Ishikawa (cell line): ENCODE measurements at regions not wholly inside any gene's neighbourhood (a gene's known extent, or its start where the extent isn't known, plus 50 kb on each side); places are given as distances from the start of the nearest gene placed in this dataset.

Experiments used
- CEBPB ChIP-seq: IDR thresholded peaks from 2 replicates; pipeline ENCODE4 v1.6.1; 2012
- CREB1 ChIP-seq: IDR thresholded peaks from 2 replicates; pipeline ENCODE4 v1.6.1; 2012; ENCODE audit warnings: low read depth
- EGR1 ChIP-seq: IDR thresholded peaks from 2 replicates; pipeline ENCODE4 v1.6.1; 2012
- EP300 ChIP-seq: IDR thresholded peaks from 2 replicates; pipeline ENCODE4 v1.6.1; 2012; ENCODE audit warnings: borderline replicate concordance
- FOXM1 ChIP-seq: IDR thresholded peaks from 2 replicates; pipeline ENCODE4 v1.6.1; 2012; ENCODE audit warnings: low read depth, borderline replicate concordance
- MAX ChIP-seq: IDR thresholded peaks from 2 replicates; pipeline ENCODE4 v1.6.1; 2012
- NFIC ChIP-seq: IDR thresholded peaks from 2 replicates; pipeline ENCODE4 v1.6.1; 2012
- RAD21 ChIP-seq: IDR thresholded peaks from 2 replicates; pipeline ENCODE4 v1.6.1; 2012; ENCODE audit warnings: low read depth
- TAF1 ChIP-seq: IDR thresholded peaks from 2 replicates; pipeline ENCODE4 v1.6.1; 2012; ENCODE audit warnings: low read depth, mild to moderate bottlenecking
- TCF12 ChIP-seq: IDR thresholded peaks from 2 replicates; pipeline ENCODE4 v1.6.1; 2012; ENCODE audit warnings: low read depth
- TEAD4 ChIP-seq: IDR thresholded peaks from 2 replicates; pipeline ENCODE4 v1.6.1; 2012
- YY1 ChIP-seq: IDR thresholded peaks from 2 replicates; pipeline ENCODE4 v1.6.1; 2012; ENCODE audit warnings: low read depth
- ZBTB7A ChIP-seq: IDR thresholded peaks from 2 replicates; pipeline ENCODE4 v1.6.1; 2012; ENCODE audit warnings: low read depth
- TF ChIP-seq, protein P1 (sequence below): IDR thresholded peaks from 2 replicates; pipeline ENCODE4 v1.6.1; 2012
- TF ChIP-seq, protein P2 (sequence below): IDR thresholded peaks from 2 replicates; pipeline ENCODE4 v1.6.1; 2012; ENCODE audit warnings: low read depth, mild to moderate bottlenecking

GRCh38 chr15:47824147-47824546 lies 106.8 kb downstream of the SEMA6D start:
- TF ChIP-seq TCF12 (no peak), NFIC (no peak), RAD21 (no peak), MAX (no peak), EGR1 (no peak)
- TF ChIP-seq, protein P1, sequence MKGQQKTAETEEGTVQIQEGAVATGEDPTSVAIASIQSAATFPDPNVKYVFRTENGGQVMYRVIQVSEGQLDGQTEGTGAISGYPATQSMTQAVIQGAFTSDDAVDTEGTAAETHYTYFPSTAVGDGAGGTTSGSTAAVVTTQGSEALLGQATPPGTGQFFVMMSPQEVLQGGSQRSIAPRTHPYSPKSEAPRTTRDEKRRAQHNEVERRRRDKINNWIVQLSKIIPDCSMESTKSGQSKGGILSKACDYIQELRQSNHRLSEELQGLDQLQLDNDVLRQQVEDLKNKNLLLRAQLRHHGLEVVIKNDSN = no peak
- TF ChIP-seq, protein P2, sequence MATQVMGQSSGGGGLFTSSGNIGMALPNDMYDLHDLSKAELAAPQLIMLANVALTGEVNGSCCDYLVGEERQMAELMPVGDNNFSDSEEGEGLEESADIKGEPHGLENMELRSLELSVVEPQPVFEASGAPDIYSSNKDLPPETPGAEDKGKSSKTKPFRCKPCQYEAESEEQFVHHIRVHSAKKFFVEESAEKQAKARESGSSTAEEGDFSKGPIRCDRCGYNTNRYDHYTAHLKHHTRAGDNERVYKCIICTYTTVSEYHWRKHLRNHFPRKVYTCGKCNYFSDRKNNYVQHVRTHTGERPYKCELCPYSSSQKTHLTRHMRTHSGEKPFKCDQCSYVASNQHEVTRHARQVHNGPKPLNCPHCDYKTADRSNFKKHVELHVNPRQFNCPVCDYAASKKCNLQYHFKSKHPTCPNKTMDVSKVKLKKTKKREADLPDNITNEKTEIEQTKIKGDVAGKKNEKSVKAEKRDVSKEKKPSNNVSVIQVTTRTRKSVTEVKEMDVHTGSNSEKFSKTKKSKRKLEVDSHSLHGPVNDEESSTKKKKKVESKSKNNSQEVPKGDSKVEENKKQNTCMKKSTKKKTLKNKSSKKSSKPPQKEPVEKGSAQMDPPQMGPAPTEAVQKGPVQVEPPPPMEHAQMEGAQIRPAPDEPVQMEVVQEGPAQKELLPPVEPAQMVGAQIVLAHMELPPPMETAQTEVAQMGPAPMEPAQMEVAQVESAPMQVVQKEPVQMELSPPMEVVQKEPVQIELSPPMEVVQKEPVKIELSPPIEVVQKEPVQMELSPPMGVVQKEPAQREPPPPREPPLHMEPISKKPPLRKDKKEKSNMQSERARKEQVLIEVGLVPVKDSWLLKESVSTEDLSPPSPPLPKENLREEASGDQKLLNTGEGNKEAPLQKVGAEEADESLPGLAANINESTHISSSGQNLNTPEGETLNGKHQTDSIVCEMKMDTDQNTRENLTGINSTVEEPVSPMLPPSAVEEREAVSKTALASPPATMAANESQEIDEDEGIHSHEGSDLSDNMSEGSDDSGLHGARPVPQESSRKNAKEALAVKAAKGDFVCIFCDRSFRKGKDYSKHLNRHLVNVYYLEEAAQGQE = no peak

GRCh38 chr15:47829667-47830066 lies 112.4 kb downstream of the SEMA6D start:
- TF ChIP-seq, protein P1 = peak; percentile 8; the same call in 1 of the 2 replicates
- no peak for TF ChIP-seq MAX

DNA sequence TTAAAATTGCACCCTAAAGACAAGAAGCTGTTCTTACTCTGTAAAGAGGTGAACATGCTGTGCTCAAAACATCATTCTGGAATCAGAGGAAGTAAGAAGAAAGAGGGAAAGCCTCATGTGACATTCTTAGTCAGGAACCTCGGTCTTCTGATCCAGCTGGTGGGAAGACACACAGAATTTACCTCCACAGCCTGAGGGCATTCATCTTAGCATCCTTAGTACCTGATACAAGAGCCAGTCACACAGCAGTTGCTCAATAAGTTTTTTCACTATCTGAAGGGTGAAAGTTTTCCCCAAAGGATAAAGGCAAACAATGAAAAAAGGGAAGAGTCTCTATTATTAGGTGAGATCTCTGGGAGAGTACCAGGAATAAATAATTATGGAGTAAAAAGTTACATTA lies 116.8 kb downstream of the SEMA6D start:
- TF ChIP-seq EGR1 (no peak), YY1 (no peak), TEAD4 (no peak), NFIC (no peak), CEBPB (no peak), EP300 (no peak), RAD21 (no peak), ZBTB7A (no peak), FOXM1 (no peak), TCF12 (no peak), TAF1 (no peak), CREB1 (no peak)
- TF ChIP-seq, protein P1 = no peak

DNA sequence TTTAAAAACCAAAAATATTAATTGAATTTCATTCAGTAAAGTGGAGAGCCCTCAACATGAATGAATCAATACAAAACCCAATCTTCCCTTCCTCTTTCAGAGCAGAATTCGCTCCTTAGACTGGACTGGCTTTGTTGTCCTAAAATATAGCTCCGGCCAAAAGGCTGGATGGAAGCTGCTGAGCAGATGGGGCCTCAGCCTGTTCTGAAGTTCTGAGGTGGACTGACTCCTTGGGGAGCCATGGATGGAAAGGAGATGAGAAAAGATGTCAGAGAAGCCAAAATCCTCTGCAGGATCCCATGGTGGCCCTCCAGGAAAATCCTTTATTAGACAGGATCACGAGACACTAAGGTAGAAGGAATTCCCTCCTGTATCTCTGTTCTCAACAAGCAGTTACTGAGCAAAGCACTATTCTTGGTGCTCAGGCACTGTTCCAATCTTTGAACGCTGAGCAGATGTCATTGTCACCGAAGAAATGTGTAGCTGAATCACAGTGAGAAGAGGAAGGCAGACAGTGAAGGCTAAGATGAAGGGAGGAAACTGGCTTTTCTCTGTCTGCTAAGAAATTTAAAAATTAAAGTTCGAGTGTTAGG lies 122.0 kb downstream of the SEMA6D start:
- TF ChIP-seq TCF12 = no peak
- no peak for TF ChIP-seq RAD21
- no peak for TF ChIP-seq CEBPB
- TF ChIP-seq TEAD4 = no peak
- no peak for TF ChIP-seq EGR1
- TF ChIP-seq TAF1 = no peak
- TF ChIP-seq, protein P1 = no peak
- TF ChIP-seq EP300 = no peak
- TF ChIP-seq ZBTB7A = no peak
- TF ChIP-seq NFIC = no peak
- no peak for TF ChIP-seq YY1
- no peak for TF ChIP-seq CREB1
- TF ChIP-seq, protein P2 = no peak

GRCh38 chr15:47843124-47843663 lies 125.9 kb downstream of the SEMA6D start:
- TF ChIP-seq EP300 = no peak
- TF ChIP-seq, protein P1 = no peak
- TF ChIP-seq TEAD4 = no peak
- no peak for TF ChIP-seq CEBPB
- TF ChIP-seq CREB1 = no peak
- TF ChIP-seq EGR1 = no peak
- no peak for TF ChIP-seq TCF12
- TF ChIP-seq MAX = no peak
- TF ChIP-seq RAD21 = no peak
- no peak for TF ChIP-seq FOXM1
- TF ChIP-seq, protein P2 = no peak
- no peak for TF ChIP-seq NFIC
- no peak for TF ChIP-seq TAF1
- TF ChIP-seq ZBTB7A = no peak
- no peak for TF ChIP-seq YY1
